Fibroblast of the conjunctiva (primary cell): ENCODE measurements at regions not wholly inside any gene's neighbourhood (a gene's known extent, or its start where the extent isn't known, plus 50 kb on each side); places are given as distances from the start of the nearest gene placed in this dataset.
"Not testable (repeated sequence)": the region's sequence is repeated elsewhere in the genome, so short reads cannot be mapped to it uniquely, and the experiment has no call there.

ENCODE experiments used
- DNase-seq: peaks from one replicate; pipeline ENCODE4 v3.0.0-alpha.2; 2010; ENCODE audit warnings: low read depth

DNA sequence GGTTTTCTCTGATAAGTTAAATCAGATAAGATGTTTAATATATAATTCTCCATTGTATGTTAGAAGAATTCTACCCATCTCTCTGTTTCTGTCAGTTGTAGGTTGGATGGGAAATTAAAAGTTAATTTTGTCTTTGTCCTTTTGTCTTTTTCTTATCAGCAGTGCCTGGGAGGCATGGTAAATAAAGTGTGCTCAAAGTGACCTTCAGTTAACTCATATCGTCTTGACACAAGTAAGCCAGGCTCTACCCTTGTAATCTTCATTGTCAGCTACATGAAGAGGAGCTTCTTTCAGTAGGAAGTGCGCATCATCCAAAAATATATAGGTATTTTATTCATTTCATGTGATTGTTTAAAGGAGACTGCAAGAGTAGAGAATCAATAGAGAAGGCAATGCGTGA, 138.9 kb upstream of the NRIP1 start:
- no peak for DNase-seq

DNA sequence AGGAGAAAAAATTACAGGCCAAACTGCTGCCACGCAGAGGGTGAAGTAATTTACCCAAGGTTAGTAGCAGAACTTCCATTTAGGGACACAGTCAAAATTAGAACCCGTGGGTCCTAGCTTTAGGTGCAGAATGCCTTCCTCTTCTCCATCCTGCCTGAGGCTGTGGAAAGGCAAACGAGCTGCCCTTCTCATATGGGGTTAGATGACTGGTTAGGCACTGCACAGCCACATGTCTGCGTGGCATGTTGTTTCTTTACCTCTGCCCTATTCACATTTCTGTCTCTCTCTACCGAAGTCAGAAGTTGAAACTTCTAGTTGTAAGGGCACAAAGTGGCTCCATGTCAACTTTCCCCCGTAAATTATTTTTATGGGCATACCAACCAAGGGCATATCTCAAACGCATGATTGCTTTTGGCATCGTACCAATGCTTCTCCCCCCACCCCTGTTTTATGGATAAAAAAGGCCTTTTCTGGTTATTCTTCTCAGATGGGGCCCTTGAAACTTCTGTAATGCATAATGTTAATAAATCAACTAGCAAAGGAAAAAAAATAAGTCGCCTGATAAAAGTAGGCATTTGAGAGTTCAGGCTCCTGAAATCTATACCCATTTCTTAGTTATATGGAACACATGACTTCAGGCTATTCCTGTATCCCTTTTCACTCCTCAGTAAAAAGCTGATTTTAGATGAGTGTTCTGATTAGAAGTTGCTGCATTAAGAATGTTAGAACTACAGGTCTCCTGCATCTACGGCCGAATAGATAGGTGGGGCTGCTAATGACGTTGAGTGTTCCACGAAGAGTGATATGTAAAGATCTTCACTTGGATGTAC, 139.6 kb upstream of the NRIP1 start:
- no peak for DNase-seq

DNA sequence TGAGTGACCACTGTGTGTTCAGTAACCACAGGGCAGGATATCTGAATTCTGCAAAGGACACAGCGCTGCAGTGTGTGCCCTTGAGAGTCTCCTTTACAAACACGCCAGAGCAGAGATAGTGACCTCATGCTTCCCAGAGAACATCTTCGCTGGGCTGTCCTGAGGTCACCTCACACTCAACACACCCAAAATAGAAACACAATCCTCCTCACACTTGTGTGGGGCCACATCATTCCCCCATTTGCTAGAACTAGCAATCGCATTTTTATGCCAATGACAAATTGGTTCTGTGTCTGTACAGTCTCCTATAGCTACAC, 140.1 kb upstream of the NRIP1 start:
- DNase-seq = no peak

DNA sequence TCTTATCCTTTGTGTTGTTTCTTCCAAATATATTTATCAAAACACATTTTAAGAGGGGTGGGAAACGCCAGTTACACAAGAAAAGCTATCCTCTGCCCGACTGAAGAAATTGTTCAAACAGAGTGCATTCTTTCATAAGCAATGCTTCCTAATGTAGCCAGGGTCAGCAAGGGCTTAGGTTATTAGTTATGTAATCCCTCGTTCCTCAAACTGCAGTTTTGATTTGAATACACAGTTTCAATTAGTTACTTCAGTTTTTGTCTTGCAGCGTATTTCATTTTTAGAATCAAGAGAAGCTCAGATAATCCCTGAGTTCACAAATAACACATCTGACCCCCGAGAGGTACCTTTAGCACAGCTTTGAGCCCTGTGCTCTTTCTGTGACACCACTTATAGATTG, 141.7 kb upstream of the NRIP1 start:
- no peak for DNase-seq

DNA sequence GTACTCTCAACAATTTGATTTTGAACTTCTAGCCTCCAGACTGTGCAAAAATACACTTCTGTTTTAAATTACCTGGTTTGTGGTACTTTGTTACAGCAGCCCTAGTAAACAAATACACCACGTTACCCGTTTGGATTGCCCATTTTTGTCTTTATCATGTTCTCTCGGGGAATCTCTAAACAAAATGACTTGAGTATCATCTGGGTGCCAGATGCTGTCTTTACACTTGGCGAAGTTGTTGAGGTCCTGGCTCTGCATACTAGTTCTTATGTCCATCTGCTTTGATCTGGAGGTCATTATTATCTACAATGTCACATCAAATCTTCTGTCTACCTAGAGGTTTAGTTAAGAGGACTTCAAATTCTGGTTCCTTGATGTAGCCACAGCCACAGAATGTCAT, 142.4 kb upstream of the NRIP1 start:
- no peak for DNase-seq

DNA sequence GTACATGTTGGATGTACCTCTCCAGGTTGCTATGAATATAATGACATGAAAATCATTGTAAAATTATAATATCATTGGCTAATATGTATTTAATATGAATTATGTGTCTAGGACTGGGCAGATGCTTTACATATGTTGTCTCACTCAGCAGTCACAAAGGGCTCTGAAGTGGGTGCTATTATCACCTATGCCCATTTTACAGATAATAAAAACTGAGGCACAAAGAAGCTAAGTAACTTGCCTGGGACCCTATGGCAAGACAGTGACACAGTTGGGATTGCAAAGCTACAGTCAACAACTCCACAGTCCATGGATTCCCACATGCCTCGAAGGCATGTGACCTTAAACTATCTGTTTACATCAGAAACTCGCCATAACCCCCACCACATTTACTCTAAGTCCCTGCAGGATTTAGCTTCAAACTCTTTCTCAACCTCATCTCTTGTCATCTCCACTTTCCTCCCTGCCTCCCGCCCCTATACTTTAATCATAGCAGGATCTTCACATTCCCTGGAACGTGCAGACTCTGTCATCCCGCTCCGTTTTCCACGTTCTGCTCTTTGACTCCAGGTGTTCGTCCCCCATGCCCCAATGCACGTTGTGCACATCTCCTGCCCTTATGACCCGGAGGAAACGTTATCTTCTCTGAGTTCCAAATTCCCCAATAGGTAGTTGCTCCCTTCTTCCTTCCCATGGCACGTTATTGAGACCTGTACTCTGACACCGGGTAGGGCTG, 143.0 kb upstream of the NRIP1 start:
- no peak for DNase-seq

DNA sequence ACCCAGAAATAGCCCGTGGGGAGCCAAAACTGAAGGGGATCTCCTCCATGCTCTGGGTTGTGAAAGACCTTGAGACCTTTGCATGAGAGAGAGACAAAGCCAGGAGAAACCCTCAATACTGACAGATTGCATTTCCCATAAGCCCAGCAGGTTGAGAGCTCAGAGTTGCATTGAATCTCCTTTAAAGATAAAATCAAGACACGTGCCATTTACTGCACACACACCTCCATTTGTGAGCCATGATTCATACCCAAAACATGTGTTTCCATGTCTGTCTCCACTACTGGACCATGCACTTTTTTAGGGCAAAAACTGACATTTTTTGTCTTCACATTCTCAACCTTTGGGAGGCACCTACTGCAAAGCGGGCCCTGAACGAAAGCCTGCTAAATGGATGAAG, 144.0 kb upstream of the NRIP1 start:
- no peak for DNase-seq

DNA sequence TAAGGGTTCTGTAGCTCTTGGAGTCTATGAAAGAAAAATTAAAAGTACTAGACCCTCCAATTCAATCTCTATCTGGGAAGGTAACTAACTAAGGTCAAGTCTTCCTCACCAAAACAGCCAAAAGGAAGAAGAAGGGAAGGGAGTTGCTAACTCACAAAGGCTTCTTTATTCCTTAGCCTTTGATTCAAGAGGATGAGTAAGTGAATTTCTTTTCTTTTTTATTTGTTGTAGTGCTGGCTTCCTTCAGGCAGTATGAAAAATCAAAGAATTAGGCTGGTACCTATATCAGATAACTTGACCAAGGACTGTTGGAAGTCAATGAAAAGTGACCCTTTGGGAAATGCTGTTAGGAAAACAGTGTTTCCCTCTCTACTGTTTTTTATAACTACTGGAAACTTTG, 144.4 kb upstream of the NRIP1 start:
- DNase-seq = no peak

DNA sequence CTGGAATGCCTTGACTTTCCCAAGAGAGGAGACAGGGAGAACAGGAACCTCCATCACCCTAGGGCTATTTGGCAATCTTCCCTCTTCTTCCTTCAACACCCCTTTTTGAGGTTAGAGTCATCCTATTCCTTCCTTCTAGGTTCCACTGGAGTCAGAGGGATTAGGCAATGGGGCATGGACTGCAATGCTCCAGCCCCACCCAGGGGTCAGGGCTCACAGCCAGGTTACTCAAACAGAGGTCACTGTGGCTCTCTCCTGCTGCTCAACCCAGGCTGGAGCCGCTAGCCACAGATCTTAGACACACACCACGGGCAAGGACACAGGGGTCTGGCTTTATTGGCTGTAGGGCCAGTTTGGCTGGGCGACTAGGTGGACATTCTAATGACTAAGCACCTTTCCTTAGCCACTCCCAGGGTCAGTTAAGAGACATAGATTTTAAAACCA, 145.5 kb upstream of the NRIP1 start:
- DNase-seq = peak; percentile 22

DNA sequence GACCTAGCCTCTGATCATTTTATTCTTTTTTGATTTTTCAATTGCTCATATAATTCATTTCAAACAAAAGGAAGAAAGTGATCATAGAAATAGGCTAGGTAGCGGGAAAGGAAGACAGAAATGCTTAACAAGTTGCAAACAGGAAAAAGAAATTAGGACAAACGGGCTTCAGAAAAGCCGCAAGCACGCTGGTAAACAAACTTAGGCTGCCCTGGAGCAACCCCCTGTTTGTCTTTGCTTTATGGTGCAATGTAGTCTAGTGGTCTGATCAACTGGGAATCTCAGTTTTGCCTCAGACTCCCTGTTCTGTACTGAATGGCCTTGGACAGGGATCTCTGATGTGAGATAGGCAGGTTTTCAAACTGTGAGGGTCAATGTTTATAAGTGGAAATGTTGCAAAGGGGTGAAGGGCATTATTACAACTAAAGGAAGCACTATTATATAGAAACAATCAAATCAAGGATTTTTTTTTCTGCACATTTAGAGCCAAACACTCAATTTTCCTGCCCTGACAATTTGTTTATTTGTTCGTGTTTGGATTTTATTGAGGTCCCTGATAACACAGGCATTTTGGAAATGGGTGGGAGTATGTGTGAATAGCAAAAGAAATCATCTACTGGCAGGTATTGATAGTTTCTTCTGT, 146.8 kb upstream of the NRIP1 start:
- no peak for DNase-seq

DNA sequence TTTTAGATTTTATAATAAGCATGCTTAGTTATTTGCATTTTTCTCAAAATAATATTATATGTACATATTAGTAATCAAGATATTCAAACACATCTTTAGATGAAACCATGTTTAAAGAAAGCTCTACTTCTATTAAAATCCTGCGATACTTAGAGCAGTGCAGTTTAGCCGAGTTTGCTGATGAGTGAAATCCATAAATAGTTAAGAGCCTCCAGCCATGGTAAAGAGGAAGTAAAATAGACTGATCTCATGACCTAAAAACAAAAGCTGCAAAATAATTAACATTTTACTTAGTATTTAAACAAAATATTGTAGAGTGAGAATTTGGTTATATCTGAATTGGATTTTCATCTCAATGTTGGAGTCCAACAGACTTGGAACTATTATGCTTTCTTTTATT, 147.4 kb upstream of the NRIP1 start:
- DNase-seq = no peak

DNA sequence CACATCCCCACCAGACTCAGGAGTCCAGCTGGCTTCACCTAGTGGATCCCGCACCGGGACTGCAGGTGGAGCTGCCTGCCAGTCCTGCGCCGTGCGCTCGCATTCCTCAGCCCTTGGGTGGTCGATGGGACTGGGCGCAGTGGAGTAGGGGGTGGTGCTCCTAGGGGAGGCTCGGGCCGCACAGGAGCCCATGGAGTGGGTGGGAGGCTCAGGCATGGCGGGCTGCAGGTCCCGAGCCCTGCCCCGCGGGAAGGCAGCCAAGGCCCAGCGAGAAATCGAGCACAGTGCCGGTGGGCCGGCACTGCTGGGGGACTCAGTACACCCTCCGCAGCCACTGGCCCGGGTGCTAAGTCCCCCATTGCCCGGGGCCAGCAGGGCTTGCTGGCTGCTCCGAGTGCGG, 153.7 kb upstream of the NRIP1 start:
- DNase-seq = not testable (repeated sequence)

DNA sequence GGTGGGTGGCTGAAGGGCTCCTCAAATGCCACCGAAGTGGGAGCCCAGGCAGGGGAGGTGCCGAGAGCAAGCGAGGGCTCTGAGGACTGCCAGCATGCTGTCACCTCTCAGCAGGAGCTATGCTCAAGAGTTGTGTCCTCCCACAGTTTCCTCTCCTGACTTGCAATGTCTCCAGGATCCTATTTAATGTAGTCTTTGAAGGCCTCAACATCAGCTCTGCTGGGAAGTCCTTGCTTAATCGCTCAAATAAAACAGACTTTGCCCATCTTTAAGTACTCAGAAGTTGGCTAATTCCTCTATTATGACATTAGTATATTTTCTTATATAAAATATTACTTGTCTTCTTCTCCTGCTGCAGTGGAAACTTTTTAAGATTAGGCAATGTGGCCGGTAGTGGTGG, 154.2 kb upstream of the NRIP1 start:
- no peak for DNase-seq

DNA sequence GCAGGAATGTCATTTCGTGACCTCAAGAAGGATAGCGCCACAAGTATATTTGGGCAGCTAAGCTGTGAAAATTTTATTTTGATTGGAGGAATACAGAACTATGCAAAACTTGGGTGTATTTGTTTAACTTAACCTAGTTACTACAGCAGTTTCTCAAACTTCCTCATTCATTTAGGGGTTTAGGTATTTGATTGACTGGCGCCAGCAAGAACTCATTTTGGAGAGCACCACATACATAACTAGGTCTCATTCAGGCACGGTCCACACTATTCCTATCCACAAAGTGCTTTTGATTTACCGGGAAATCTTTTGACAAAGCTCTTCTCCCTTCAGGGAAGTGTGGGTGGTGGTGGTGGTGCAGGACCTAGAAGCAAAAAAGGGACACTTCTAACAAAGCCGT, 155.1 kb upstream of the NRIP1 start:
- DNase-seq = no peak

DNA sequence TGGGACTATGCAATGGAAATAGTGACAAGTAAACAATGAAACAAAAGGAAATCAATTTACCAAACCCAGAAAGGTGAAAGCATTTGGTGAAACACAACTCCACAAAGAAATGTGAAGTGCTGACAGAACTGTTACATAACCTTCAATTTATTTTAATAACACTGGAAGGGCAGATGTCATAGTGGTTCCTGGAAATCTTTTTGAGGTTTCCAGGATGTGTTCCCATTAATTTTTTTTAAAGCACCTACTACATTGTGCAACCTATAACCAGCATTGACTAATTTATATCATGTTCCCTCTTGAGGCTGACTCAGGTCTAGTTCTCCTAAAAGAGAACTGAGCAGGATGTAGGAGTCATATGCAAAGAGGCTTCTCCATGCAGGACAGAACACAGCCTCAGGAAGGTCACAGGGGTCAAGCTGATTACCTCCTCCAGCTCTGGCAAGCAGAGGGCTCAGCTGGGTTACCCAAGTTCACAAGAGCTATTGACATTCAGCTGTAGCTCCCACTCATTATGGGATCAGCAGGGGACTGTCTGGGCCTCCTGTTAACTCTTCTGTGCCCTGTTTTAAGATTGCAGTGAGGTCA, 157.1 kb upstream of the NRIP1 start:
- DNase-seq = peak; percentile 36

DNA sequence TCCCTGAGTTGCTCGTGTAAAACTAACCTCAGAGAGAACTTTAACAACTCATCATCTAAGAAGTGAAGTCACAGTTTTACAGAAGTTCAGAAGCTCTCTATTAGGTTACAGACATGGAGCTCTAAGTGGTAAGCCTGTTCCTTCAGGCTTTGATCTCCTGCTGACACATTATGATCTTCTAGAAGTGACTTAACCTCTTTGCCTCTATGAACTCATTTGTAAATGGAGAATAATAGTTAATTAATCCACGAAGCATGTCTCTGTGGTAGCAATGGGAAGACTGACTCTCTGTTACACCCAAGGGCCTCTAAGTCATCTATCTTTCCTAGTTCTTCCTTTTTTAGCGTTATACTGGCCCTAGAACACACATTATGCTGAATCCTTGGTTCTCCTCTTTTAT, 157.9 kb upstream of the NRIP1 start:
- DNase-seq = peak; percentile 14

DNA sequence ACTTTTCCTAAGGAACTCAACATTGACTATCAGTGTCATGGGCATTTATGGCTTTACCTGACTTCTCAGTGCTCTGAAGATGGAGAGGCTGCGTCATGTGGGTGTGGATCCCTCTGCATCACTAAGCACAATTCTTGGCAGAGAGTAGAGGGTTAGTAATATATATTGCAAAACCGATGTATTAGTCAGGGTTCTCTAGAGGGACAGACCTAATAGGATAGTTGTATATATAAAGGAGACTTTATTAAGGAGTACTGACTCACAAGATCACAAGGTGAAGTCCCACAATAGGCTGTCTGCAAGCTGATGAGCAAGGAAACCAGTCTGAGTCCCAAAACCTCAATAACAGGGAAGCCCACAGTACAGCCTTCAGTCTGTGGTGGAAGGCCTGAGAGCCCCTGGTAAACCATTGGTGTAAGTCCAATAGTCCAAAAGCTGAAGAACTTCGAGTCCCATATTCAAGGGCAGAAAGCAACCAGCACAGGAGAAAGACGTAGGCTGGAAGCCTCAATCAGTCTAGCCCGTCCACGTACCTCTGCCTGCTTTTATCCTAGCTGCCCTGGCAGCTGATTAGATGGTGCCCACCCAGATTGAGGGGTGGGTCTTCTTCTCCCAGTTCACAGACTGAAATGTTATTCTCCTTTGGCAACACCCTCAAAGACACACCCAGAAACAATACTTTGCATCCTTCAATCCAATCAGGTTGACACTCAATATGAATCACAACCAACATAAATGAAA, 159.7 kb upstream of the NRIP1 start:
- peak; percentile 89 for DNase-seq

DNA sequence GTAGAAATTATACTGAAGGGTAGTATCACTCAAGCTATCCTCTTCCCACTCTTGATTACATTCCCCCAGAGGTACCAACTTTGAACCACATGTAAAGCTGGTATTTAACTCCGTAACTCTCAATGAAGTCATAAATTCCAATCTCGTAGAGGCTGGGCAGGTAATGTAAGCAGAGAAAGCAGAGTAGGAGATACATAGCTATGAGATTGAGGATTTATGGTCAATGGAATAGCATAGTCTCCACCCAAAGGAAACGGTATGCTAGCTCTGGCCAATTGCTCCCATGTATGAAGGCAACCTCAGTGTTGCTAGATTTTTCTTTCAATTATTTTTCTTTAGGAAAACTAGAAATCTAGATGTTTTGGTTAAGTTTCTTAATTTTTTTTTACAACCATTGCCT, 163.1 kb upstream of the NRIP1 start:
- no peak for DNase-seq

DNA sequence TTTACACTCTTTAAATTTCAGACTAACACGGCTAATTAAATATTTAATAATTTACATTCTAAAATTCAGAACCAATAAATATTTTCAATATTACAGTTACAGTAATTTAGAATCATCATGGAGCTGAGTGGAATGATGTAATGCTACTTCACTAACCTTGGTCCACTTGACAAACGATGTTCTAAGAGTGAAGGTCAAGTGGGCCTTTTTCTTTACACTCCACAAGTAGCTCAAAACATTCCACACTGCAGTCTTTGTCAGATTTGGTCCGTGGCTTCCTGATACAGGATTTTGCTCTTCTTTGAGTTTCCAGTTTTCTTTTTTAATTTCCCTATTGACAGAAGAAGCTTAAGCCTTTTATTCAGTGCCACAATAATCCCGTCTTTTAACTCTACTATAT, 164.6 kb upstream of the NRIP1 start:
- no peak for DNase-seq

DNA sequence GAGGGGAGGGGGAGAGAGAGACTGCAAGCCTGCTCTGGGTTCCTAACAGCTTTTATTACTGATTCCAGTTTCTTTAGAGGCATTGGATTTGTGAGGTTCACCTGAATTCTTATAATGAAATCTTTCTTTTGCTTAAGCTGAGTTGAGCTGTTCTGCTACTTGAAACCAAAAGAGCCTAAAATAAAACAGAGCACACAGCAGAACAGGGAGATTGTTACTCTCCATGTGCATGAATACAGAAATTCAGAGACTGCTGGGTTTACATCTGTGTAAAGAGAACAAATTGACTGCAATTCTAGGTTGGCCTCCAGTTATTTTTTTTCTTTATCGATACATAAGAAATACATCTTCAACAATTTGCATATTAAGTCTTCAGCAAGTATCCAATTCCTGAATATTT, 168.8 kb upstream of the NRIP1 start:
- no peak for DNase-seq

DNA sequence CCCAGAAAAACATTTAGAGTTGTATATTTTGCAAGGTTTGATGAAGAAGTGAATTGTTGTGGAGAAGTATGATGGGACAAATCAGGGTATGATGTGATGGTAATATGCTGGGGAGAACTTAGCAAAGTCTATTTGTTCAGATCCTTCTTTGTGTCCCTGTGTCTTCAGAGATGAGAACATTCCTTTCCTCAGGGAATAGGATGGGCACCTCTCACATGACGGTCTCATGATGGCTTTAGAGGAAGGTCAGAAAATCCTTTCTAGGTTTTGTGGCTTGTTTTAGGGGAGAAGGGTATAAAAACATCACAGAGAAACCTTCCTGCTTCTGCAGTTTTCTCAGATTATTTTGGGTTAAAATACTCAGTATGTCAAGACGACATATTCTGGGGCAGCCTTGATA, 171.3 kb upstream of the NRIP1 start:
- no peak for DNase-seq

DNA sequence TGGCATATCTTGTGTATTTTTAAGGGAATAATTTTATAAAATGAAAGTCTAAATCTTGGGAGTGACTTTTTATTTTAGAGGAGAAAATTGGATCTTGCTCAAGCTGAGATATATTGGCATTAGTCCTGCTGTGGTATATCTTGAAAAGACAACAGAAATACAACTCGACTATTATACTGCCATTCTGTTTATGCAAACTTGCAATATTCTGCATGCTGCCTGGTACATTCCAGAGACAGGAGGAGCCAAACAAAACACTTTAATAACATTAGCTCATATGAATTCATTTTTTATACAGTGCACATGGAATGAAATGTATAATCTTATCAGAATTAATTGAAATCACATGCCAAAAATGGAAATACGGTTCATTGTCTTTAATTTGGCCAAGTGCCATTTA, 176.0 kb upstream of the NRIP1 start:
- no peak for DNase-seq
